ENCODE measurements at regions not wholly inside any gene's neighbourhood (a gene's known extent, or its start where the extent isn't known, plus 50 kb on each side); places are given as distances from the start of the nearest gene placed in this dataset.

DNA sequence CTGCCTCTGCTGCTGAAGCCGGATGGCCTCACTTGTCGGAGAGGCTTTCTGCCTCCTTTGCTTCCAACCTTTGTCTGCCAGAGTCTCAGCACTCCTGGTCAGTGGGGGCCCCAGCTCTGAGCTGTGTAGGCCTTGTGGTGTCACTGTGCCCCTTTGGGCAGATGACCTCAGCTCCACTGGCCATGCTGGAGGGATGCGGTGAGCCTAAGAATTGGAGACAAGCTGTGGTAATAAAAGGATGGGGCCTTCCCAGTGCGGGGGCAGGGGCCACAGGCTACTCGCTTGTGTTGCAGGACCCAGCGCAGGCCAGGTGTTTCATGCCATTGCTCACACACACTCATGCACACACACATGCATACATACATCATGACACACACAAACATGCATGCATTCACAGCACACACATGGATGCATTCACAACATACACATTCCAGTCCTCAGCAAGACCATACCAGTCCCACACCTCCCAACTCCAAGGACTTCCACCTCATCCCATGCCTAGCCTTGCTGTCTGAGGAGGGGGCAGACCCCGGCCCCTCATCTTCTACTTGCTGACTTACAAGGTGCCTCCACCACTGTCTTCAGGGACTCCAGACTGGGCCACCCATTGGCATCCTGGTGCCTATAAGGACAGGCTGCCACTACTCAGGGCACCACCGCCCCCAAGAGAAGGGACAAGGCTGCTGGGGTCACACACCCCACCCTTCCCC is 237.7 kb downstream of the SYK start:
- TF ChIP-seq ARNTL (CRISPR knock-in tag; IDR thresholded peaks at IDR 0.05; ENCODE audit: borderline replicate concordance, low read depth): no peak
- TF ChIP-seq, protein P1, sequence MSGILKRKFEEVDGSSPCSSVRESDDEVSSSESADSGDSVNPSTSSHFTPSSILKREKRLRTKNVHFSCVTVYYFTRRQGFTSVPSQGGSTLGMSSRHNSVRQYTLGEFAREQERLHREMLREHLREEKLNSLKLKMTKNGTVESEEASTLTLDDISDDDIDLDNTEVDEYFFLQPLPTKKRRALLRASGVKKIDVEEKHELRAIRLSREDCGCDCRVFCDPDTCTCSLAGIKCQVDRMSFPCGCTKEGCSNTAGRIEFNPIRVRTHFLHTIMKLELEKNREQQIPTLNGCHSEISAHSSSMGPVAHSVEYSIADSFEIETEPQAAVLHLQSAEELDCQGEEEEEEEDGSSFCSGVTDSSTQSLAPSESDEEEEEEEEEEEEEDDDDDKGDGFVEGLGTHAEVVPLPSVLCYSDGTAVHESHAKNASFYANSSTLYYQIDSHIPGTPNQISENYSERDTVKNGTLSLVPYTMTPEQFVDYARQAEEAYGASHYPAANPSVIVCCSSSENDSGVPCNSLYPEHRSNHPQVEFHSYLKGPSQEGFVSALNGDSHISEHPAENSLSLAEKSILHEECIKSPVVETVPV (CRISPR knock-in tag; IDR thresholded peaks at IDR 0.05): no peak
- TF ChIP-seq PPARA (CRISPR knock-in tag; IDR thresholded peaks at IDR 0.05; ENCODE audit: borderline replicate concordance): no peak
- TF ChIP-seq RARB (CRISPR knock-in tag; IDR thresholded peaks at IDR 0.05): no peak
- TF ChIP-seq TOX (CRISPR knock-in tag; IDR thresholded peaks at IDR 0.05; ENCODE audit: borderline replicate concordance): no peak
- no peak for TF ChIP-seq OSR1 (CRISPR knock-in tag; IDR thresholded peaks at IDR 0.05)
- no peak for TF ChIP-seq ZC3H10 (CRISPR knock-in tag; IDR thresholded peaks at IDR 0.05)
- TF ChIP-seq ISL1 (CRISPR knock-in tag; IDR thresholded peaks at IDR 0.05): no peak
- no peak for TF ChIP-seq GLIS3 (CRISPR knock-in tag; IDR thresholded peaks at IDR 0.05)
- TF ChIP-seq TCF4 (CRISPR knock-in tag; IDR thresholded peaks at IDR 0.05; ENCODE audit: borderline replicate concordance): no peak
- TF ChIP-seq, protein P2, sequence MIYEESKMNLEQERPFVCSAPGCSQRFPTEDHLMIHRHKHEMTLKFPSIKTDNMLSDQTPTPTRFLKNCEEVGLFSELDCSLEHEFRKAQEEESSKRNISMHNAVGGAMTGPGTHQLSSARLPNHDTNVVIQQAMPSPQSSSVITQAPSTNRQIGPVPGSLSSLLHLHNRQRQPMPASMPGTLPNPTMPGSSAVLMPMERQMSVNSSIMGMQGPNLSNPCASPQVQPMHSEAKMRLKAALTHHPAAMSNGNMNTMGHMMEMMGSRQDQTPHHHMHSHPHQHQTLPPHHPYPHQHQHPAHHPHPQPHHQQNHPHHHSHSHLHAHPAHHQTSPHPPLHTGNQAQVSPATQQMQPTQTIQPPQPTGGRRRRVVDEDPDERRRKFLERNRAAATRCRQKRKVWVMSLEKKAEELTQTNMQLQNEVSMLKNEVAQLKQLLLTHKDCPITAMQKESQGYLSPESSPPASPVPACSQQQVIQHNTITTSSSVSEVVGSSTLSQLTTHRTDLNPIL (CRISPR knock-in tag; IDR thresholded peaks at IDR 0.05; ENCODE audit: low read depth): no peak
- TF ChIP-seq ZFP30 (CRISPR knock-in tag; IDR thresholded peaks at IDR 0.05): no peak
- no peak for TF ChIP-seq ZNF8 (CRISPR knock-in tag; IDR thresholded peaks at IDR 0.05)
- no peak for ATAC-seq

DNA sequence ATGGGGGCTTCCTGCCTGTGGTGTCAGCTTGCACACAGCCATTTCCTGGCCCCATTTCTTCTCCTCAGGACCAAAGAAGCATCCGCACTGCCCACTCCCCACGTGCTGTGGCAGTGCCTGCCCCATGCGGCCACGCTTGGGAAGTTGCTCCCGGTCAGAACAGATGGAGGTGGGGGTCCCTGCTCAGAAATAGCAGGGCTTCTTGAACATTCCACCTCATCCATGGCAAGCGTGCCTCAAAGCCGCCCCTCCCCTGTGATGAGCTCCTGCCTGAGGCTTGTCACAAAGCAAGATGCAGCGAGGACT is 238.2 kb downstream of the SYK start:
- ATAC-seq: no peak
- TF ChIP-seq, protein P3, sequence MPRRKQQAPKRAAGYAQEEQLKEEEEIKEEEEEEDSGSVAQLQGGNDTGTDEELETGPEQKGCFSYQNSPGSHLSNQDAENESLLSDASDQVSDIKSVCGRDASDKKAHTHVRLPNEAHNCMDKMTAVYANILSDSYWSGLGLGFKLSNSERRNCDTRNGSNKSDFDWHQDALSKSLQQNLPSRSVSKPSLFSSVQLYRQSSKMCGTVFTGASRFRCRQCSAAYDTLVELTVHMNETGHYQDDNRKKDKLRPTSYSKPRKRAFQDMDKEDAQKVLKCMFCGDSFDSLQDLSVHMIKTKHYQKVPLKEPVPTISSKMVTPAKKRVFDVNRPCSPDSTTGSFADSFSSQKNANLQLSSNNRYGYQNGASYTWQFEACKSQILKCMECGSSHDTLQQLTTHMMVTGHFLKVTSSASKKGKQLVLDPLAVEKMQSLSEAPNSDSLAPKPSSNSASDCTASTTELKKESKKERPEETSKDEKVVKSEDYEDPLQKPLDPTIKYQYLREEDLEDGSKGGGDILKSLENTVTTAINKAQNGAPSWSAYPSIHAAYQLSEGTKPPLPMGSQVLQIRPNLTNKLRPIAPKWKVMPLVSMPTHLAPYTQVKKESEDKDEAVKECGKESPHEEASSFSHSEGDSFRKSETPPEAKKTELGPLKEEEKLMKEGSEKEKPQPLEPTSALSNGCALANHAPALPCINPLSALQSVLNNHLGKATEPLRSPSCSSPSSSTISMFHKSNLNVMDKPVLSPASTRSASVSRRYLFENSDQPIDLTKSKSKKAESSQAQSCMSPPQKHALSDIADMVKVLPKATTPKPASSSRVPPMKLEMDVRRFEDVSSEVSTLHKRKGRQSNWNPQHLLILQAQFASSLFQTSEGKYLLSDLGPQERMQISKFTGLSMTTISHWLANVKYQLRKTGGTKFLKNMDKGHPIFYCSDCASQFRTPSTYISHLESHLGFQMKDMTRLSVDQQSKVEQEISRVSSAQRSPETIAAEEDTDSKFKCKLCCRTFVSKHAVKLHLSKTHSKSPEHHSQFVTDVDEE (CRISPR knock-in tag; IDR thresholded peaks at IDR 0.05): no peak
- TF ChIP-seq GLIS3 (CRISPR knock-in tag; IDR thresholded peaks at IDR 0.05): no peak
- no peak for TF ChIP-seq ESRRG (CRISPR knock-in tag; IDR thresholded peaks at IDR 0.05)
- TF ChIP-seq ZNF70 (CRISPR knock-in tag; IDR thresholded peaks at IDR 0.05): no peak
- no peak for TF ChIP-seq RARB (CRISPR knock-in tag; IDR thresholded peaks at IDR 0.05)
- no peak for TF ChIP-seq ZFP30 (CRISPR knock-in tag; IDR thresholded peaks at IDR 0.05)
- no peak for TF ChIP-seq ARNTL (CRISPR knock-in tag; IDR thresholded peaks at IDR 0.05; ENCODE audit: borderline replicate concordance, low read depth)
- no peak for TF ChIP-seq TCF4 (CRISPR knock-in tag; IDR thresholded peaks at IDR 0.05; ENCODE audit: borderline replicate concordance)
- no peak for TF ChIP-seq TOX (CRISPR knock-in tag; IDR thresholded peaks at IDR 0.05; ENCODE audit: borderline replicate concordance)
- no peak for TF ChIP-seq ZNF8 (CRISPR knock-in tag; IDR thresholded peaks at IDR 0.05)
- TF ChIP-seq PPARA (CRISPR knock-in tag; IDR thresholded peaks at IDR 0.05; ENCODE audit: borderline replicate concordance): no peak
- TF ChIP-seq, protein P4, sequence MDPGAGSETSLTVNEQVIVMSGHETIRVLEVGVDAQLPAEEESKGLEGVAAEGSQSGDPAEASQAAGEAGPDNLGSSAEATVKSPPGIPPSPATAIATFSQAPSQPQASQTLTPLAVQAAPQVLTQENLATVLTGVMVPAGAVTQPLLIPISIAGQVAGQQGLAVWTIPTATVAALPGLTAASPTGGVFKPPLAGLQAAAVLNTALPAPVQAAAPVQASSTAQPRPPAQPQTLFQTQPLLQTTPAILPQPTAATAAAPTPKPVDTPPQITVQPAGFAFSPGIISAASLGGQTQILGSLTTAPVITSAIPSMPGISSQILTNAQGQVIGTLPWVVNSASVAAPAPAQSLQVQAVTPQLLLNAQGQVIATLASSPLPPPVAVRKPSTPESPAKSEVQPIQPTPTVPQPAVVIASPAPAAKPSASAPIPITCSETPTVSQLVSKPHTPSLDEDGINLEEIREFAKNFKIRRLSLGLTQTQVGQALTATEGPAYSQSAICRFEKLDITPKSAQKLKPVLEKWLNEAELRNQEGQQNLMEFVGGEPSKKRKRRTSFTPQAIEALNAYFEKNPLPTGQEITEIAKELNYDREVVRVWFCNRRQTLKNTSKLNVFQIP (CRISPR knock-in tag; IDR thresholded peaks at IDR 0.05; ENCODE audit: borderline replicate concordance, low read depth): no peak
- no peak for TF ChIP-seq OSR1 (CRISPR knock-in tag; IDR thresholded peaks at IDR 0.05)
- TF ChIP-seq CSDC2 (CRISPR knock-in tag; IDR thresholded peaks at IDR 0.05): no peak
- TF ChIP-seq ZNF565 (CRISPR knock-in tag; conservative IDR thresholded peaks at IDR 0.05; ENCODE audit: low read depth): no peak

DNA sequence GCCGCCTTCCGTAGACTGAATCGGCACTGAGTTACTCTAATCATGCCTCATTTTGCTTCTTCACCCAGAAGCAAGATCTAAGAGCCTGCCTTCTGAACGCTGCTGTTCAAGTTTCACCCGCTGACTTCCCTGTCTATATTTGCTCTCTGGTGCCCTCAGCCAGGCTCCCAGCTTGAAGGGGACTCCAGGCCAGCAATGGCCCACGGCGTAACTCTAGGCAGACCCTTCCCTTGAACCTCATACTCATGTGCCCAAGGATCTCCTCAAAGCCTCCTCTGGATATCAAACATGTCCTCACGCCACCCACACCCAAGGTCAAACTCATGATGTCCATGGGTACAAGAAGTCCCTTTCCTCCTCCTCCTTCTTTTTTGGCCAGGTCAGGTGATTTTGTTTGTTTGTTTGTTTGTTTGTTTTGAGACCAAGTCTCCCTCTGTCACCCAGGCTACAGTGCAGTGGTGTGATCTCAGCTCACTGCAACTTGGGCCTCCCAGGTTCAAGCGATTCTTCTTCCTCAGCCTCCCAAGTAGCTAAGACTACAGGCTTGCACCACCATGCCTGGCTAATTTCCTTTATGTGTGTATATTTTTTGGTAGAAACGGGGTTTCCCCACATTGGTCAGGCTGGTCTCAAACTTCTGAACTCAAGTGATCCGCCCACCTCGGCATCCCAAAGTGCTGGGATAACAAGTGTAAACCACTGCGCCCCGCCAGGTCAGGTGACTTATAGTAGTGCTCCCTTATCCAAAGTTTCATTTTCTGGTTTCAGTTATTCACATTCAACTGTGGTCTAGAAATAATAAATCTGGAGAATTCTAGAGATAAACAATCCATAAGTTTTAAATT is 239.0 kb downstream of the SYK start:
- TF ChIP-seq ZNF70 (CRISPR knock-in tag; IDR thresholded peaks at IDR 0.05): no peak
- TF ChIP-seq, protein P1 (CRISPR knock-in tag; IDR thresholded peaks at IDR 0.05): no peak
- TF ChIP-seq, protein P4 (CRISPR knock-in tag; IDR thresholded peaks at IDR 0.05; ENCODE audit: borderline replicate concordance, low read depth): no peak
- no peak for ATAC-seq
